ENCODE measurements at regions not wholly inside any gene's neighbourhood (a gene's known extent, or its start where the extent isn't known, plus 50 kb on each side); places are given as distances from the start of the nearest gene placed in this dataset.

GRCh38 chr11:116311206-116311605 lies 461.6 kb downstream of the BUD13 start:
- DNase-seq (ENCODE audit: low read depth in 4 of 4, low spot score in 1 of 4), result no peak

DNA sequence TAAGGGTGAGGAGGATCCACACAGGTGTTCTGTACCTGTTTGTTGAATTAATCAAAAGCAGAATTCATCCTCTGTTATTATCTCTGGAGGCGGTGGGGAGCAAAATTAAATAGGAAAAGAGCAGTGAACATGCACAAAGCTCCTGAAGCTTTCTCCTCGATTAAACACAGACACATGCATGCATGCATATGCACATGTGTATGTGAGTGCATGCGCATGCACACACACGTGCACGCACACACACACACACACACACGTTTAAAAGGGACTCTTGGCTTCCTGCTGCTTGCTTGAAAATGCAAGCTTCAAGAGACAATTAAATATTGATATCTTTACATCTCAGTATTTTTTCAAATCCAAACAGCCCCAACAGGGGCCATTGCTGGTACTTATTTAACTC lies 462.1 kb downstream of the BUD13 start:
- no peak for DNase-seq (ENCODE audit: low read depth in 4 of 4, low spot score in 1 of 4)

DNA sequence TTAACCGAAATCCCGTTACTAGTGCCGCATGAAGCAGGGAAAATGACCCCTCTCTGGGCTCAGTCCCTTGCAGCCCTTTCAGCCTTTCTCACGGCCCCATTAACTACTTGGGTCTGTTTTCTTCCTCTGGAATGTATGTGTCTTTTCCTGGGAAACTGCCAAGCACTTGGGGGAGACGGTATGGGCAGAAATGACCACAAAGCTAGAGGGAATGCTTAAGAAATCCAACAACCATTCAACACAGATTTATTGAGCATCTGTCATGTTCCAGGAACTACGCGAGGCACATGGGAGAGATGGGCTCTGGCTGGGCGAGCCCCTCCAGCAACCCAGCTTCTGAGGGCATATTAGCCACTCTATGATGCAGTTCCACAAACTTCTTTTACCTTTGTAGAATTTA lies 462.6 kb downstream of the BUD13 start:
- DNase-seq (ENCODE audit: low read depth in 4 of 4, low spot score in 1 of 4), result no peak

- no peak for DNase-seq (ENCODE audit: low read depth in 4 of 4, low spot score in 1 of 4)
Measured at GRCh38 chr11:116309446-116309845, 463.3 kb downstream of the BUD13 start.

GRCh38 chr11:116302756-116303155 lies 470.0 kb downstream of the BUD13 start:
- no peak for DNase-seq (ENCODE audit: low read depth in 4 of 4, low spot score in 1 of 4)

DNA sequence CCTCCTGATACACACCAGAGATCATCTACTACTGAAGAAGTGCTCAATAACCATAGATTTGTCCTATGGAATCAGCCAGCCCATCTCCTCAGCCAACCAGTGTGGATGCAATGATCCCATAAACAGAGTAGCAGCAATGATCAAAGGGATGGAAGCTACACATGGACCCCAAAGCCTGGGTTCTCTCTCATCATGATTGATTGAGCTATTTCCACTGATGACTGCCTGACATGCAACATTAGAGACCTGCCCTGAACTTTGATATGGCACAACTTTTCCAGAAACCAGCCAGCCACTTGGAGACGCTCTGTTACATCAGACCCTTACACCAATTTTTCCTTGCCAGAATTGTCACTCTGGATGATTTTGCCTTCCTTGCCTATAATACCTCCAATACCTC lies 471.6 kb downstream of the BUD13 start:
- no peak for DNase-seq (ENCODE audit: low read depth in 4 of 4, low spot score in 1 of 4)

GRCh38 chr11:116300232-116300631 lies 472.6 kb downstream of the BUD13 start:
- DNase-seq (ENCODE audit: low read depth in 4 of 4, low spot score in 1 of 4), result no peak

DNA sequence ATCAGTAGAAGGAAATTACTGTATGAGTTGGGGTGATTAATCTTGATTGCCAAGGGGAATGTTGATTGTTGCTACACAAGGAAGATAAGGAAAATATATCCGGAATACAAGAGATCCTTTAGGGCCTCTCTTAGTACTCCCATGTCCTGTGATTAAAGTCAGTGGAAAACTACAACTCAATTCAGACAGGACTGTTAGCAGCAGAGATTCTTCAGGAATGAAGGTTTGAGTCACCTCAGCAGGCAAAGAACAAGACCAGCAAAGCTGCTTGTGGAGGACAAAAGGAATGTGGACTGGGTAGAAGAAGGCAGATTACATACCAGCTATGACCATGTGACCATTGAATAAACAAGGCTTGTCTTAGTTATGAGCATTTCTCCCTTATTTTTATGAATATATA lies 478.2 kb downstream of the BUD13 start:
- no peak for DNase-seq (ENCODE audit: low read depth in 4 of 4, low spot score in 1 of 4)

DNA sequence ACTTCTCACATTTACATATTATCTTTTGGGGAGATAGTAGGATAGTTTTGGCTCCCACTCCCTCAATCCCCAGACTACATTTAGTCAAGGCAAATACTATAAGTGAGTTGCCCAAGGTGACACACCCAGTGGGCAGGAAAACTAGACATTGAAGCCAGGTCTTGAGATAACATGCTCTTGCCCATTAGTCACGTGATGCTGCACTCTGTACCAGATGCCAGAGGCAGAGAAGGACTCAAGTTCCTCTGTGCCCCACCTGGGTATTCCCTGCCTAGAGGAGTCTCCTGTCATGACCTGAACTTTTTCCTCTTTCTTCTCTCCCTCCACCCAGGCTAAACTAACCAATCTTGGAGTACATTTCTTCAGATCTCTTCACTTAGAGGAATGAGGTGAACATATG lies 484.9 kb downstream of the BUD13 start:
- no peak for DNase-seq (ENCODE audit: low read depth in 4 of 4, low spot score in 1 of 4)

- DNase-seq (ENCODE audit: low read depth in 4 of 4, low spot score in 1 of 4), result no peak
Measured at GRCh38 chr11:116285026-116285425, 487.8 kb downstream of the BUD13 start.

DNA sequence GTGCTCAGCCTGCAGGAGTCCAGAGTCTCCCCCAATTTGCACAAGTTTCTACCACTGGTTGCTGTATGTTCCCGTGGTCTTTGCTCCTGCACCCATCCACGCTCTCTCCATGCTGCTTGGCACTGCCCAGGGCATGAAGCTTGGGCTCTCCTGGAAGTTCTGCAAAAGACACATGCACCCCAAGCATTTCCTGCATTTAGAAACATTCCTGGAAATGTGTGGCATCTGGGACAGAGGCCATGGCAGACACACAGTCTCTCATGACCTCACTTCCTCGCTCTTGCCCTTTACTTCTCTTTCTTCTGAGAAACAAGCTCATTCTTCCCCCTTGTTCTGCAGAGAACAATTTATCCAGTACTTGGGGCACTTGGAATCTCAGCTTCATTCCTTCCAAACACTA lies 489.5 kb downstream of the BUD13 start:
- no peak for DNase-seq (ENCODE audit: low read depth in 4 of 4, low spot score in 1 of 4)

GRCh38 chr11:116282481-116282880 lies 490.3 kb downstream of the BUD13 start:
- no peak for DNase-seq (ENCODE audit: low read depth in 4 of 4, low spot score in 1 of 4)

DNA sequence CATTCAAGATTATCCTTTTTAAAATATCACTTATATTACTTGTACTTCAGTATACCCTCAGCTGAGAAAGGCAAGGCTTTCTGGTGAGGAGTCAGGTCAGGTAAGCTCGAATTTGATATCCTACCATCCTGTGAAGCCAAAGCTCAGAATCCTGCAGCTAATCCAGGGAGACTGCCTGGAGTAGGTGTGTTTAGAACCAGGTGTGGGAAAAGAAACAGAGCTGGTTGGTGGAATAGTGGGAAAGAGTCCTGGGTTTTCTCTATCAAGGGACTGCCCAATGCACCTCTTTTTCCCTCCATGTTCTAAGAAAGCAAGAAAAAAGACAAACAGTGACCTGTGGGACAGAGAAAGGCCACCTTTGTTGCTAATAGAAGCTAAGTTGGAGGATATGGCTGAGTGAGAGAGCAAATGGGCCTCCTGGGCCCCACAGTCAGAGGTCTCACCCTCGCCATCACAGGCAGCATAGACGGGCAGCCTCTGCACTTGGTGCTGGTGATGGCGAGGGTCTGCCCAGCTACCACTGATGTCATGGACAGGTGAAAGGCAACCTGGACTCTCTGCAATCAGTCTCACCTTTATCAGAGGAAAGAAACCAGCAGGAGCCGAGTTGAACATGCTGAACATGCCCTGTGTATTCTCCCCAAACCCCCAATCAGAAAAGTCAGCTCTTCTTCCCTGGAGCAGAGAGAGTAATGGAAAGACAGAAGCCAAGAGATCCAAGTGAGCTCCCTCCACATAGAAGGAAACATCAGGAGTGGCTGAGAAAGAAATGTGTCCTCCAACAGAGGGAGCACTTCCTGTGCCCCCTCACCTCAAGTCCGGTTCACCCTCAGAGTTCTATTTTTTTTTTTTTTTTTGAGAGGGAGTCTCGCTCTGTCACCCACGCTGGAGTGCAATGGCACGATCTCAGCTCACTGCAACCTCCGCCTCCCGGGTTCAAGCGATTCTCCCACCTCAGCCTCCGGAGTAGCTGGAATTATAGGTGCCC lies 491.3 kb downstream of the BUD13 start:
- no peak for DNase-seq (ENCODE audit: low read depth in 4 of 4, low spot score in 1 of 4)

DNA sequence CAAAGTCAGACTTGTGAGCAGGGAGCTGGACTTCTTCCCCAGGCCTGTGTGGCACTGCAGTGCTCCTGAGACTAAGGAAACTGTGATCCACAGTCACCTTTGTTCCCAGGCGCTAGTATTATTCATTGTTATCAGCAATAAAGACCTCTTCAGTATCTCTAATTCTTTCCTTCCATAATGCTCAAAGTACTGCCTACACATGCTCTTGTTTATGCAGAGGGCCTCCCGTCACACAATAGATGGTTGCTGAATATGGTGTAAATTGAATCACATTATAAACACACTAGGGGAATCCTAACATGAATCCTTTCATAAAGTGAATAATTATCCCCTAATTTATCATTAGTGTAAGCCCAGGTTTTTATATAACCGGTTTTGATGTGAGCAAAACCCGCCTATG lies 493.3 kb downstream of the BUD13 start:
- DNase-seq (ENCODE audit: low read depth in 4 of 4, low spot score in 1 of 4), result no peak

- no peak for DNase-seq (ENCODE audit: low read depth in 4 of 4, low spot score in 1 of 4)
Measured at GRCh38 chr11:116278076-116278475, 494.7 kb downstream of the BUD13 start.

GRCh38 chr11:116276051-116277044 lies 496.4 kb downstream of the BUD13 start:
- peak; percentile 35 to 72 (median 66) for DNase-seq (ENCODE audit: low read depth in 4 of 4, low spot score in 1 of 4)

DNA sequence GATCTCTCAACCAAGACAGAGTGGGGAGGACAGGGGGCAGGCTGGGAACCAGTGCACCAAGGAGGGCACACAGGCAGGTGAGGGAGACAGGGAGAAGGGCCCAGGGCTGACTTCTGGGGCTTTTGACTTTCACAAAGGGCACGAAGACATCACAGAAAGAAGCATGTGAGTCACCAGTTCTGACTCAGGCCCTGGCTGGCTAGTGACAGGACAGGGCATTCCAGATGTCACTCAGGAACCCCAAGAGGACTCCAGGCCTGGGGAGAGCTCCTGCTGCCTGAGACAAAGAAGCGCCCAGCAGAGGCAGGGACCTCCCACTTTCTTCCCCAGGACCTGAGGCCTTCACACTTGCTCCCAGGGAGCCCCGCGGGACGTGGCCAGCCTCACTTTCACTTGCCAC lies 497.2 kb downstream of the BUD13 start:
- no peak for DNase-seq (ENCODE audit: low read depth in 4 of 4, low spot score in 1 of 4)

DNA sequence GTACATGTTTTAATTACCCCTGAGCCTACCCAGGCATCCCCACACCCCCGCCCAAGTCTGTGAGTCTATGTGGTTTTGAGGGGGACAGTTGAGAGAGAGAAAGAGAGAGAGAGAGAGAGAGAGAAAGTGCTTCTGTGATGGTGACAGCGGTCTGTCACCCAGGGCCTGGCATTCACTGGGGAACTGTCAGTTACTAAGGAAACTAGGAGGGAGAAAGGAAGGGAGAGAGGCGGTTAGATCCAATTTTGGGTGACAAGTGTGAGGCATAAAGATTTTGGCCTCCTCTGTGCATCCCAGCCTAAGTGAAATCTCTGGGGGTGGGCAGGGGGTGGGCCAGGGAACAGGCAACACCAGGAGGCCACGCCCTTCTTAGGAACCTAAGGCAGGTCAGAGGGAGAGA lies 498.3 kb downstream of the BUD13 start:
- DNase-seq (ENCODE audit: low read depth in 4 of 4, low spot score in 1 of 4), result no peak

- DNase-seq (ENCODE audit: low read depth in 4 of 4, low spot score in 1 of 4), result no peak
Measured at GRCh38 chr11:116272181-116272789, 500.5 kb downstream of the BUD13 start.

DNA sequence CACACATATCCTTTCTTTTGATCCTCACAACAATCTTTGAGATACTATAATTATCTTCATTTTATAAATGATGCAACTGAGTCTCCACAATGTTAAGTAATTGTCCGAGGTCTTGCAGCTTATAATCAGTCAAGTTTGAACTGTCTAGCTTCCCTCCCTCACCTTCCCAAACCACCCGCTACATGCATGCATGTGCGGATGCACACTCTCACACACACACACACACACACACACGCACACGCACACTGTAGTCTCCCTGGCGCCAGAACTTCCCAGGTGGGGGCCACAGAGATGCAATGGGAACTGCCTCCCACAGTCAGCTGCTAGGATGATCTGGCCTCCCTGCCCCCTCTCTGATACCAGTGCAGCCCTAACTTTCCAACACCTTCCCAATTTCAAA lies 501.3 kb downstream of the BUD13 start:
- no peak for DNase-seq (ENCODE audit: low read depth in 4 of 4, low spot score in 1 of 4)

DNA sequence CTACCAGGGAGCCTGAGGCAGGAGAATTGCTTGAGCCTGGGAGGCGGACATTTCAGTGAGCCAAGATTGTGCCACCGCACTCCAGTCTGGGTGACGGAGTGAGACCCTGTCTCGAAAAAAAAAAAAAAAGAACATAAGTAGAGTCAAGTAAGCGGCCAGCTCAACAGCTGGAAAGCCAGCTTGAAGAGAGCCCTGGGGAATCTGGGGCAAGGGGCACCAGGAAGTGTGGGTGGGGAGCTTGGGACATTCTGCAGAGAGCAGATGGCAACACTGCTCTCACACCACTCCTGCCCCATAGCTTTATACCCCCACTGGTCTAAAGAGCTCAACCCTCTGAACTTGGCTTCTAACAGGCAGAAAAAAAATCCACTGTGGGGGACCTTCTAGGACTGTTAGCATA lies 505.6 kb downstream of the BUD13 start:
- DNase-seq (ENCODE audit: low read depth in 4 of 4, low spot score in 1 of 4), result no peak

Data from stimulated activated CD4-positive, alpha-beta T cell treated with anti-CD3 and anti-CD28 coated beads, Interleukin-1b, Interleukin-23, amount 100 ng/mL, for 24 hours (primary cell).